ENCODE measurements at regions not wholly inside any gene's neighbourhood (a gene's known extent, or its start where the extent isn't known, plus 50 kb on each side); places are given as distances from the start of the nearest gene placed in this dataset.
"Not testable (repeated sequence)": the region's sequence is repeated elsewhere in the genome, so short reads cannot be mapped to it uniquely, and the experiment has no call there.

DNA sequence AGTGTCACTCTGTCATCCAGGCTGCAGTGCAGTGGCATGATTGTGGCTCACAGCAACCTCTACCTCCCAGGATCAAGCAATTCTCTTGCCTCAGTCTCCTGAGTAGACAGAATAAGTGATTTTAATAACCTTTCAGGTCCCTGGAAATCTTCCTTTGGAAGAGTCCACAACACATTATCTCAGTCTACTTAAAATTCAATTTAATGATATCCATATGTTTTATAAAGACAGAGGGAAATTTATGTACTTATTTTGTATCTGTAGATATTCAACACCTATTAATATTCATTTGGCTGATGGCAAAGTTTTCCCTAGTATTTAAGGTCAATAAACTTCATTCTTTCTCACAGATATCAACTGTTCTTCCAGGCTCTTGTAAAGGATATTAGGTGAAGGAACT is 881.4 kb upstream of the GJE1 start:
- DNase-seq (ENCODE audit: low read depth, low spot score): no peak

DNA sequence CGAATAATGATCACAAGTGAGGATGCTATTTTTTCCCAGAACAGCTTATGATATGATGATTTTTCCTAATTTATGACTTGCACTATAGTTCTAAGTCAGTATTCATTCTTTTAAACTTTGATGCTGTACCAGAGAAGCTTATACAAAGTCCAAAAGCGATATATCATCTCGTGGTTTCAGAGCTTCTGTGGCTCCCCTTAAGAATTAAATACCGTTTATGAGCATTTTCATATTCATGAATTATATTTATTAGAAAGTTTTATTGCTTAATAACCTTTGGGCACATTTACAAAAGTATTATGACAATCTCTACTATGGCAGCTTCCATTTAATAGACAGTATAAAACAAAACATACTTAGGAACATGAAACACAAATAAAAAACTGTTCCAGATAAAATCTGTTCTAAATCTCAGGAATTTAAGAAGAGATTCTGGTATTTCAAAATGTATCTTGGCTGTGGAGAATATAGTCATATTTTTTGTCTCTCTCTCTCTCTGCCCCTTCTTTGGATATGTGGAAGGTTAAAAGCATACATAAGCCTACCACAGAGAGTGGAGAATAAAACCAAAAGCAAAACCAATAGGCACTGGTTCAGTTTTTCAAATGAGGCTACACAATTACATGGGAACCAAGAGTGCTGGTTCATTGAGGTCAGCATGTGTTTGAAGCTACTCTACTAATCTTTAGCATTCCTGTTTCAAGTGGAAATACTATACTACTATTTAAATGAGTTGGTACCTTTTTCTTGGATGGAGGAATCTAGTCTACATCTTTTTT is 884.5 kb upstream of the GJE1 start:
- no peak for DNase-seq (ENCODE audit: low read depth, low spot score)

DNA sequence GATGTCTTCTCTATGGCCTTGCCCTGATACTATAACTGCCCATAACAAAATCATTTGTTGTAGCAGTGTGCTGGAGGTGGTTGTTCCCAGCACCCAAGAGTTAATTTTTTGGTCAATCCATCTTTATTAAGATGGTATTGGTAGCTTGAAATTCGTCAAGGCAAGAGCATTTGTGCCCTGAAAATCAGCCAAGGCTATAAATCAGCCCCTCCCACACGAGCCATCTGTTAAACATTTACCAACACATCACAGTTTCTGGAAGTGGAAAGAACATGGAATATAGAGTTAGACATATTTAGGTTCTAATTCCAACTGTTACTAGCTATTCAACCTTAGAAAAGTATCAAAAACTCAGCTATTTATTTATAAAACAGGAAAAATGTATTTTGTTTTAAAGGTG is 888.4 kb upstream of the GJE1 start:
- no peak for DNase-seq (ENCODE audit: low read depth, low spot score)

DNA sequence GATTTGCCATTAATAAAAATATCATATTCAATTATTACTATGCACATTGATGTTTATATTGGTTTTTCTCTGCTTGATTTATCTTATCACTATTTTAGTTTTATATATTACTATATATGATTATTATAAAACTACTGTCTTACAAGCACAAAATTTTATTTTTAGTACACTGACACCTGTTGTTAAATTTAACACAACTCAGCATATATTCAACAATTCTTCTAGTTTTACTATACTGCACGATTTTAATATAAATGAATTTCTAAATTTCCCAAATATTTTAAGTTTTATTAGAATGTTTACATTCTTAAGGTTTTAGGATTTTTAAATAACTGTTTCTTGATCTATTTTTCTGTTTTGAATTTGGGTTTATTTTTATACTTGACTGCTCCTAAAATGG is 889.8 kb upstream of the GJE1 start:
- no peak for DNase-seq (ENCODE audit: low read depth, low spot score)

DNA sequence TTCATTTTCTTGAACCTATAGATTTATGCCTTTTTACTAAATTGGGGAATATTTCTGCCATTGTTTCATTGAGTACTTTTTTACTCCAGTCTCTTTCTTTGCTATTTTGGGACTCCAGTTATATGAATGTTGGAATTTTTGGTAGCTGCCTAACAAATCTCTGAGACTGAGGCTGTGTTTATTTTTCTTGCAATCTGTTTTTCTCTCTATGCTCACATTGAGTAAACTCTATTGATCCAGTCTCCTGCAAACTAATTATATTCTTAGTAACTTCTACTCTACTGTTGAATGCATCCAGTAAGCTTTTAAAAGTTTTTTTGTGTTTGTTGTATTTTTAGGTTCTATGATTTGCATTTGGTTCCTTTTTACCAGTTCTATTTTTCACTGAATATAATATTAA is 903.4 kb upstream of the GJE1 start:
- no peak for DNase-seq (ENCODE audit: low read depth, low spot score)

DNA sequence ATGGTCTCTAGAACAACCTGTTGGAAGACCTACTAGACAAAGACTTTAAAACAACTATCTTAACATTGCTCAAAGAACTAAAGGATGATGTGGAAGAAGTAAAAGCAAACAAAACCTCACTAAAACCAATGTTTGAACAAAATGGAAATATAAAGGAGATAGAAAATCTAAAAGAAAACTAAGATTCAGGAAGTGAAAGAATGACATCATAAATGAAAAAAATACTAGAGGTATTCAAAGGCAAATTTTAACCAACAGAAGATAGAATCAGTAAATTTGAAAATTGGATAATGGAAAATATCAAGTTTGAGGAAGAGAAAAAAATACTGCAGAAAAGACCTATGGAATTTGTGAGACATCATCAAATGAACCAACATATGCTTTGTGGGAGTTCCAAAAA is 914.1 kb upstream of the GJE1 start:
- DNase-seq (ENCODE audit: low read depth, low spot score): no peak

DNA sequence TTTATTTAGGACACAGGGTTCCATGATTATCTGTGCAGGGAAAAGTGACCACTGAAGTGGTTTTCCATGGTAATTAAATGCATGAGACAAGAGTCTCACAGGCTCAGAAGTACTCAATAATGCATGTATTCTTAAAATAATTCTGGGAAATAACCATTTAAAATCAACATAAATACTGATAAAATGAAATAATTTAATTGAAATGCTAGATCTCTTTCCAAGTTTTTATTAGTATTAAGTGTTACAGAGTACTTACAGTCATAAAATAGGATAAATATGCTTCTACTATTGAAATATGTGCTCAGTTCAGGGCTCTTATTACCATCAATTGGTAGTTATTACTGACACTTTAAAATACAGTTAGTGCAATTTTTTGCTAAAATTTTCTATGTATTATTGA is 916.0 kb upstream of the GJE1 start:
- no peak for DNase-seq (ENCODE audit: low read depth, low spot score)

DNA sequence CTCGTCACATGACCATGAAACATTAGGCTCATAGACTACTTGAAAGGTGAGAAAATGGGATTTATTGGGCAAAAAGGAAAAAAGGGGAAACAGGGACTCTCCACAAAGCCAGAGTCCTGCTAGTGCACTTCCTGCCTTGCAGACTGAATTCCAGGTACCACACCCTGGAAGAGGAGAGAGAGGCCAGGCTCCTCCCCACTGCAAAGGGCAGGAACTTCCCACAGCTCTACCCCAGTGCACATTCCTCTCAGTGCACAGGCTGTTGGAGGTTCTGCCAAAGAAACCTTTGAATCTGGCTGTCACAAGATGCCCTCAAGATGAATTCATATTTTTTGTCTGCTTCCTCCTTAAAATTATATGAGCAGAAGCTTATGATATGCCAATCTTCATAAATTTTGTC is 920.4 kb upstream of the GJE1 start:
- no peak for DNase-seq (ENCODE audit: low read depth, low spot score)

DNA sequence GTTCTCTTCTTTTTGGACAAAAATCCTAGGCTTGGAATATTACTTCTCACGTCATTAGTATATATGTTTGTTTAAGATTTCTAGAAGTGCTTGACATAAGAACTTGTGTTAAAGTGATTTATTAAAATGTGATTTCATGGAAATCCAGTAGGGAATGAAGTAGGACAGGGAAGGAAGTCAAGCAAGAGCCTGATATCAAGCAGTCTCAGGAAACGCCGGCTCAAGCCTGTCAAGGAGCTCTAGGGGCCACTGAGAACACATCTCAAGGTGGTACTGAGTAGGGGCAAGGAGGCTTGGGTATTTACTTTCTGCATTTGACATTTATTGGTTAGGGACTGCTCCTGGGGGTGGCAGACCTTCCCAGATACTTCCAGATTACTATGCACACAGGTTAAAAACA is 920.9 kb upstream of the GJE1 start:
- DNase-seq (ENCODE audit: low read depth, low spot score): no peak

DNA sequence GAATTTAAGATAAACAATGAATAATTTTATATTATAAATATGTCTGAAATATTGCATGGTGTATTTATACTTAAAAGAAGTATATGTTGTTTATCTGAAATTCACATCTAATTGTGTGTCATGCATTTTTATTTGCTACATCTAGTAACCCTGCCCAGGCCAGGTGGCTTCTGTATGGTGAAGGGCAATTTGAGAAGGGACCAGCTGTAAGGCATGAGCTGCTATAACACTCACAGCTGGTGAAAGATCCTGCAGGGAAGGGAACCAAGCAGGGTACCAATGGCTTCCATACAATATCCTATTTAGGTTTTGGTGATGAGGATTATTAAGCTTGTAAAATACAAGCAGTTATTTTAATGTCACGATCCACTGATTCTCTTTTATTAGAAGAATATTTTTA is 921.8 kb upstream of the GJE1 start:
- DNase-seq (ENCODE audit: low read depth, low spot score): no peak

DNA sequence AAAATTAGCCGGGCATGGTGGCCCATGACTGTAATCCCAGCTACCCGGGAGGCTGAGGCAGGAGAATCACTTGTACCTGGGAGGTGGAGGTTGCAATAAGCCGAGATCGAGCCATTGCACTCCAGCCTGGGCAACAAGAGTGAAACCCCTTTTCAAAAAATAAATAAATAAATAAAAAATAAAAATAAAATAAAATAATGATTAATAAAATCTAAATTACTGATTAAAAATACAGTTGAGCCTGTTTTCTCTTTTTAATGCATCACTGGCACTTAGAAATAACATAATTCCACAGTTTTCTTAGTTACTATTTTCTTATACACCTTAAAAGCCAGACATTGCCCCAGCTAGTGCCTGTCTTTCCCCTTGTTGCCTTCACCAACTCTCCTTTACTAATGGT is 922.8 kb upstream of the GJE1 start:
- DNase-seq (ENCODE audit: low read depth, low spot score): no peak

DNA sequence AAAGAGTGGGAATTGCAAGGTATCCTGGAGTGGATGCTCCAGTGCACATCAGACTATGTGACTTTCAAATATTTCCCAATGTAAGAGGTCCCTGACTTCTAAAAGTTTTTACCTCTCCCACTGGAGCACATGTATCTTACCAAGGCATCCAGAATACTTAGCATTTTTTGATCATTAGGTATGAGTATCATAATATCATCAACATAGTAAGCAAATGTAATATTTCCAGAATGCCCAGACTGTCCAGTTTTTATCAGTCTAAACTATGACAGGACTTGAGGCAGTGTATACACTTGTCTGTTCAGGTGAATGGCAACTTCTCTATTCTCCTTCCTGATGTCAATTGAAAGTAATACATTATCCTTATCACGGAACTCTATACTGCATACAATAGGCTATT is 924.6 kb upstream of the GJE1 start:
- DNase-seq (ENCODE audit: low read depth, low spot score): no peak

DNA sequence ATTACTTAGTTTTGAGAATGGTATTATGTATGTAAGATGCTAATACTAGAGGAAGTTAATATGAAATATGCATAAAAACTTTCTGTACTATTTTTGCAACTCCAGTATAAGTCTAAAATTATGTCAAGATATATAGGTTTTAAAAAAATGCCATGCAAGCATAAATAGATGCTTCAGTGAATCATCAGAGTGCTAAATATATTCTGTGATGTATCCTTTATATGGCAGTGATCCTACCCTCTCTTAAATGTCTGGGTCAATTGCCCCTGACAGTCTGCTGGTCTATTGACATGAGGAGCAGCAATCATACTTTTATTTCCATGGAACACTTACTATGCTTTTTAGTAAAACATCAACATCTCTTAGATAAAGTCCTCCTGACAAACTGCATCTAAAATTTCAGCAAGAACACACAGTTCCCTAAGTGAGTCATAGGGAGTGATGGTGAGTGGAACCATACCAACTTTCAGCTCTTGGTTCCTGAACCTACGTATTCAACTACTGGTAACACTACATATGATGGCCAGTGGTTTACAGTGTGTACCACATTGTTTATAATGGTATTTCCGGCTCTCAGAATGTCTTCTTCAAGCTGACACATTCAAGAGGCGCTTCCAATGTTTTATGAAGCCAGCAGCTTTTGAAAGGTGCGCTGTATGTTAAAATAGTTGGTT is 928.7 kb upstream of the GJE1 start:
- no peak for DNase-seq (ENCODE audit: low read depth, low spot score)

DNA sequence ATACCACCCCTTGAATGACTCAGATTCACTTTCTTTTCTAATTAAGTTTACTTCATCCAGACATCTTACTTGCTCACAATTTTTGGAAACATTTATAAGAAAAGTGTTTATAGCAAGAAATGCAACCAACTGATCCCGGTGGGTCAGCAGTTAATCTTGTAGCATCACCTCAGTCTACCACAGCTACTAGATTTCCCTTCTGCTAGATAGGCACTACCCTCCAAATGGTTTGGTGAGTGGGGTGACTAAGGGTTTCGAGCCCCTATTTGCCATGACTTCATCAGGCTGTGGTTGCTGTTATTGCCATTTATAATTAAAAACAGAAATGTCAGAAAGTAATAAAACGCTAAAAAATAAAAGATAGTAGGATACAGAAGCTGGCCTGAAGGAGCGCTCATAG is 930.1 kb upstream of the GJE1 start:
- DNase-seq (ENCODE audit: low read depth, low spot score): no peak

DNA sequence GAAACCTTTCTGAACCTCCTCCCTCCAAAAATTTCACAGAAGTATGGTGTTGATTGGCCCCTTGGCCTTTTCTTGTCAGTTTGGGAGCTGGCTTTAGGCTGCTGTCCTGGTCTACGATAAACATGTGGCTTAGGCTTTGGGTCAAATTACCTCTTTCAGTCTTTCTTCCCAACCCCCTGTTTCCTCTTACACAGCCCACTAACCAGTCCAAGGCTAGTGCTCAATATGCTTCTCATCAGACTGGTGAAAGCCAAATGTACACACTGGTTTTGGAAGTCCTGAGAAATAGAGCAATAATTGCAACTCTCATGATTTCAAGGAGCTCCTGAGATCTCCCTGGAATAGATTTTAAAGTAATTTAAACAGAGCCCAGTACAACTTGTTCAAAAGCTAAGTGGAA is 933.7 kb upstream of the GJE1 start:
- no peak for DNase-seq (ENCODE audit: low read depth, low spot score)

DNA sequence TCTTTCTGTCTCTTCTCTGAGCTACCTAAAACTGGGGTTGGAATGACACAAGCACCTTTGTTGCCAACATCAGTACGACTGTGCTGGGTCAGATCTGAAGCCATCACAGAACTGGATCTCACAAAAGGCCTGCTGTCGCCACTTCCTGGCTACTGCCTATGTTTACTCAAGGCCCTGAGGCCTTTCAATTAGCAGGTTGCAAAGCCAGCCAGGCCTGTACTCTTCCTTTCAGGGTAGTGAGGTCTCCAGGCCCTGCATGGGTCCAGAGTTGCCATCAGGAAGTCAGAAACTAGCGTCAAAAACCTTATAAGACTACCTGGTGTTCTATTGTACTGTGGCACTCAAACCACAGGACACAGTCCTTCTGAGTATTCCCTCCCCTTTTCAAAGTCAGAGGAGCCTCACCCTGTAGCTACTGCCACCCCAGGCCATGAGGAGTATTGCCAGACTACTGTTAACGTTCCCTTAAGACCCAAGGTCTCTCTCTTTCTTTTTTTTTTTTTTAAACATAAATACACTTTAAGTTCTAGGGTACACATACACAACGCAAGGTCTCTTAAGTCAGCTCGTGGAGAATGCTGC is 937.4 kb upstream of the GJE1 start:
- no peak for DNase-seq (ENCODE audit: low read depth, low spot score)

DNA sequence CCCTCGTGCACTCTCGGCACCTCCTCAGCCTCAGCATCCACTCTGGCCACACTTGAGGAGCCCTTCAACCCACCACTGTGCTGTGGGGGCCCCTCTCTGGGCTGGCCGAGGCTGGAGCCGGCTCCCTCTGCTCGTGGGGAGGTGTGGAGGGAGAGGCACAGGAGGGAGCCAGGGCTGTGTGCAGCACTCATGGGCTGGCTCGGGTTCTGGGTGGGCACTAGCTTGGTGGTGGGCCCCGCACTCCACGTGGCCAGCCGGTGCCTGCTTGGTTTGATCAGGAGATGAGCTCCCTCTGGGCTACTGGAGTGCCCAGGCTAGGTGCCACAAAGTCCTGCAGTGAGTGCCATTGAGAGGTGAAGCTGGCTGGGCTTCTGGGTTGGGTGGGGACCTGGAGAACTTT is 949.4 kb upstream of the GJE1 start:
- no peak for DNase-seq (ENCODE audit: low read depth, low spot score)

DNA sequence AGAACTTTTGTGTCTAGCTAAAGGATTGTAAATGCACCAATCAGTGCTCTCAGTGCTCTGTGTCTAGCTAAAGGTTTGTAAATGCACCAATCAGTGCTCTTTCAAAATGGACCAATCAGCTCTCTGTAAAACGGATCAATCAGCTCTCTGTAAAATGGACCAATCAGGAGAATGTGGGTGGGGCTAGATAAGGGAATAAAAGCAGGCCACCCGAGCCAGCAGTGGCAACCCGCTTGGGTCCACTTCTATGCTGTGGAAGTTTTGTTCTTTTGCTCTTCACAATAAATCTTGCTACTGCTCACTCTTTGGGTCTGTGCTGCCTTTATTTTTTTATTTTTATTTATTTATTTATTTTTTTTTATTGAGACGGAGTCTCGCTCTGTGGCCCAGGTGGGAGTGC is 957.3 kb upstream of the GJE1 start:
- not testable (repeated sequence) for DNase-seq (ENCODE audit: low read depth, low spot score)

DNA sequence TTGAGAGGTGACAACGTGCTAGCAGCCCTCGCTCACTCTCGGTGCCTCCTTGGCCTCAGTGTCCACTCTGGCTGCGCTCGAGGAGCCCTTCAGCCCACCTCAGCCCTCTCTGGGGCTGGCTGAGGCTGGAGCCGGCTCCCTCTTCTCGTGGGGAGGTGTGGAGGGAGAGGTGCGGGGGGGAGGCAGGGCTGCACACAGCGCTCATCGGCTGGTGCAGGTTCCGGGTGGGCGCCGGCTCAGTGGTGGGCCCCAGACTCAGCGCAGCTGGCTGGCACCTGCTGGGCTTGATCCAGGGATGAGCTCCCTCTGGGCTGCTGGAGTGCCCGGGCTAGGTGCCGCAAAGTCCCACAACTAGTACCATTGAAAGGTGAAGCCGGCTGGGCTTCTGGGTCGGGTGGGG is 957.8 kb upstream of the GJE1 start:
- no peak for DNase-seq (ENCODE audit: low read depth, low spot score)

DNA sequence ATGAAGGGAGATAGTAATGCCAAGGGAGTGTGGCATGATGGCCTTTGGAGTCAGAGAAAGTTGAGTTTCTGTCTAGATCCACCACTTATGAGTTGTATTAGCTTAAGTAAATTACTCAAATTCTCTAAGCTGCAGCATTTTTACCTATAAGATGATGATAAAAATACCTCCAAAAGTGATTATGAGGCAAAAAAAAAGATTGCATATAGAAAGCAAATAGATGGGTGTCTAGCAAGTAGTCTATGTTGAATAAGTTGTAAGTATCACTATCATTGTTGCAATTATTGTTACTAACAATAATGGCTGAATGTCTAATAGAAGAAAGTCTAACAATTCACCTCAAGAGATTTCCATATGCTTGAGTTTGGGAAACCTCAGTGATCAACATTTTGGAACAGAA is 959.2 kb upstream of the GJE1 start:
- DNase-seq (ENCODE audit: low read depth, low spot score): no peak

DNA sequence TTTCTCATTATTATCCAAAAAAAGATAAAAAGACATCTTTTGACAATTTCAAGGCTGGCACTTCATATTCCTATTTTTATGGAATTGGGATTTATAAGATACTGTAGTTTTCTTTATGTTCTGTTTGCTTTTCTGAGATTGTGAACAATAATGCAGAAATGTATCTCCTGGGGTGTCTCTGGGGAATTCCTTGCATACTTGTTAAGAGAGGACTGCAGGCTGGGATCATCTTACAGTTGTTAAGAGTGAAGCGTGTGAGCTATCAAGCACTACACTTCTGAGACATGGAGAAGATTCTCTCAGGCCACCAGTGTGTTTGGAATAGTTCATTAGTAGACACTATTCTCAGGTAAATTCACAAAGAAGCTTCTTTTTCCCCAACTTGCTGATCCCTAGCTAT is 963.3 kb upstream of the GJE1 start:
- DNase-seq (ENCODE audit: low read depth, low spot score): peak; percentile 76

DNA sequence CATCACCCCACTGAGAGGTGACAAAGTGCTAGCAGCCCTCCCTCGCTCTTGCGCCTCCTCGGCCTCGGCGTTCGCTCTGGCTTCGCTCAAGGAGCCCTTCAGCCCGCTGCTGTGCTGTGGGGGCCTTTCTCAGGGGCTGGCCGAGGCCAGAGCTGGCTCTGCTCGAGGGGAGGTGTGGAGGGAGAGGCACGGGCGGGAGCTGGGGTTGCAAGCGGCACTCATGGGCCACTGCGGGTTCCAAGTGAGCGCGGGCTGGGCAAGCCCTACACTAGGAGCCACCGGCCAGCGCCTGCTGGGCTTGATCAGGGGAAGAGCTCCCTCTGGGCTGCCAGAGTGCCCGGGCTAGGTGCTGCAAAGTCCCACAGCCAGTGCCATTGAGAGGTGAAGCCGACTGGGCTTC is 964.8 kb upstream of the GJE1 start:
- DNase-seq (ENCODE audit: low read depth, low spot score): no peak

DNA sequence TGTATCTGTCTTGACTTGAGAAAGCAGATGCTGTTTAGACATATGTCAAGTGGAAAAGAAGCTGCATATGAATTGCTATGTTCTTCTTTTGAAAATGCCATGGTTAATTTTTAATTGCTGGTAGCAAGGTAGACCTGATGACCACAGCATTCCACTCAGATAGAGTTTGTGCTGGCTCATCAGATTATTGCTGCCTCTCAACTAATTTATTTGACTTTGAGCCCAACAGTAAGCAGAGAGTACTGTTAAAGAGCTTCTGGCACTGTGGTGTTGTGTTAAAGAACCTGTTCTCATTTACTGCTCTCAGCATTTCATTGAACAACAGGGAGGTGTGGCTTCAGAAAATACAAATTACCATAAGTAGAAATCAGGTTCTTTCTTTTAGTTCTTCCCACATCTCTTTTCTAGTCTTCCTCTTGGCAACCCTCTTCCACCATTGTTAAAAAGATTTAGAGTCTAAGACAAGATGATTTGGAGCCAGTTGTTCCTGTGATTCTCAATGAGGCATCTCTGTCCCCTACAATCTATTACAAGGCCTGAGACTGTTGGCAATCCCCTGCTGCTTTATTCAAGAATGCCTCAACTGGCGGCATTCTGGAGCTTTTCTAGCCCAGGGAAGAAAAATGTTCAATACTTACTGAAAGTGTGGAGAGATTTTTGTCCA is 967.6 kb upstream of the GJE1 start:
- no peak for DNase-seq (ENCODE audit: low read depth, low spot score)

Data from smooth muscle cell of the brain vasculature (primary cell).